CD14-positive monocyte (primary cell): ENCODE measurements at regions not wholly inside any gene's neighbourhood (a gene's known extent, or its start where the extent isn't known, plus 50 kb on each side); places are given as distances from the start of the nearest gene placed in this dataset.

Source experiments
- DNase-seq, 3 donors: peaks; one replicate each; pipeline ENCODE4 v3.0.0-alpha.2; 2011 to 2022
- H2AFZ ChIP-seq: 2 replicates; pipeline ENCODE4 v1.6.0; 2012; ENCODE audit warnings: mild to moderate bottlenecking, low read depth, low read length, inconsistent platforms; ENCODE audit not compliant: insufficient read depth, poor library complexity, severe bottlenecking
- H3K27ac ChIP-seq, 2 donors: 1 replicate in 1 of 2; 2 replicates in 1 of 2; pipeline ENCODE4 v1.5.1; 2012 to 2013; ENCODE audit warnings: low read length in 2 of 2, control low read depth in 1 of 2, inconsistent platforms in 1 of 2, low read depth in 1 of 2, mild to moderate bottlenecking in 1 of 2
- H3K27me3 ChIP-seq, 2 donors: one replicate each; pipeline versions ENCODE4 v1.6.0 to v1.6.1; 2011 to 2013; ENCODE audit warnings: low read length in 2 of 2; ENCODE audit not compliant: control insufficient read depth in 2 of 2, insufficient read depth in 2 of 2
- H3K36me3 ChIP-seq, 2 donors: replicated peaks in 1 of 2; 1 replicate in 1 of 2; 2 replicates in 1 of 2; pipeline versions ENCODE4 v1.5.1 to v1.6.1; 2012 to 2013; ENCODE audit warnings: low read length in 2 of 2, control low read depth in 1 of 2, inconsistent platforms in 1 of 2, mild to moderate bottlenecking in 1 of 2; ENCODE audit not compliant: insufficient read depth in 2 of 2, control insufficient read depth in 1 of 2
- H3K4me1 ChIP-seq, 2 donors: 1 replicate in 1 of 2; 2 replicates in 1 of 2; pipeline versions ENCODE4 v1.5.1 to v1.6.1; 2012 to 2013; ENCODE audit warnings: low read length in 2 of 2, control low read depth in 1 of 2, inconsistent platforms in 1 of 2, mild to moderate bottlenecking in 1 of 2, moderate library complexity in 1 of 2; ENCODE audit not compliant: insufficient read depth in 2 of 2, control insufficient read depth in 1 of 2
- H3K4me2 ChIP-seq: replicated peaks from 2 replicates; pipeline ENCODE3; 2012; ENCODE audit warnings: low read length, moderate library complexity, mild to moderate bottlenecking; ENCODE audit not compliant: poor library complexity, severe bottlenecking; ENCODE audit errors: extremely low read depth
- H3K4me3 ChIP-seq, 3 experiments: fragments of 200-600 bp in 1 of 3; sonication (generic) in 1 of 3; replicated peaks in 1 of 3; 1 replicate in 2 of 3; 2 replicates in 1 of 3; pipeline ENCODE4 v1.5.1; 2011 to 2013; ENCODE audit warnings: low read length in 3 of 3, mild to moderate bottlenecking in 3 of 3, control low read depth in 2 of 3, low read depth in 2 of 3, inconsistent platforms in 1 of 3, moderate library complexity in 1 of 3
- H3K79me2 ChIP-seq: 2 replicates; pipeline ENCODE4 v1.6.0; 2012; ENCODE audit warnings: mild to moderate bottlenecking, control low read depth, inconsistent platforms, low read length, moderate library complexity; ENCODE audit not compliant: insufficient read depth
- H3K9ac ChIP-seq: 2 replicates; pipeline ENCODE4 v1.6.0; 2017; ENCODE audit warnings: low read length, mild to moderate bottlenecking; ENCODE audit not compliant: insufficient read depth, poor library complexity, severe bottlenecking
- H3K9me3 ChIP-seq, 2 donors: replicated peaks in 1 of 2; 1 replicate in 1 of 2; 2 replicates in 1 of 2; pipeline versions ENCODE4 v1.5.1 to v1.6.1; 2012 to 2013; ENCODE audit warnings: low read length in 2 of 2, control low read depth in 1 of 2; ENCODE audit not compliant: control insufficient read depth in 1 of 2, insufficient read depth in 1 of 2
- H4K20me1 ChIP-seq: 2 replicates; pipeline ENCODE4 v1.6.0; 2012; ENCODE audit warnings: mild to moderate bottlenecking, low read length, control low read depth, moderate library complexity; ENCODE audit not compliant: insufficient read depth
- H3K27ac Mint-ChIP-seq, 7 donors: one replicate each; pipeline ENCODE4 v1.8.0; 2020; ENCODE audit warnings: mild to moderate bottlenecking in 7 of 7, mixed read lengths in 7 of 7, moderate library complexity in 6 of 7, inconsistent platforms in 2 of 7
- H3K27me3 Mint-ChIP-seq, 3 donors: one replicate each; pipeline ENCODE4 v1.8.0; 2021 to 2022; ENCODE audit warnings: low read depth in 3 of 3, mild to moderate bottlenecking in 3 of 3, mixed read lengths in 3 of 3, moderate library complexity in 3 of 3, inconsistent platforms in 1 of 3
- H3K36me3 Mint-ChIP-seq, 2 donors: one replicate each; pipeline ENCODE4 v1.8.0; 2020; ENCODE audit warnings: mixed read lengths in 2 of 2, inconsistent platforms in 1 of 2, mild to moderate bottlenecking in 1 of 2
- H3K4me1 Mint-ChIP-seq: one replicate; pipeline ENCODE4 v1.8.0; 2020; ENCODE audit warnings: mild to moderate bottlenecking, mixed read lengths
- H3K4me3 Mint-ChIP-seq, 2 donors: one replicate each; pipeline ENCODE4 v1.8.0; 2020; ENCODE audit warnings: mild to moderate bottlenecking in 2 of 2, mixed read lengths in 2 of 2, moderate library complexity in 1 of 2
- H3K9me3 Mint-ChIP-seq, 7 donors: one replicate each; pipeline ENCODE4 v1.8.0; 2020 to 2022; ENCODE audit warnings: mixed read lengths in 7 of 7, mild to moderate bottlenecking in 6 of 7, moderate library complexity in 6 of 7, inconsistent platforms in 2 of 7
- WGBS: methylation state at CpG from one replicate; pipeline ENCODE4 v1.1.5; 2013; ENCODE audit warnings: missing lambda C conversion rate; ENCODE audit not compliant: insufficient coverage; 5-methylcytosine and 5-hydroxymethylcytosine counted together
- intact Hi-C, 2 donors: fragments of 100-400 bp; cut with micrococcal nuclease; formaldehyde crosslinking; loops; one replicate each; pipeline versions ENCODE4 v1.15.0 to v1.15.1; 2023
- TF ChIP-seq, protein P1 (sequence below): fragments of 200-600 bp; IDR thresholded peaks from one replicate; pipeline ENCODE4 v1.8.0; 2022; ENCODE audit warnings: antibody characterized with exemption, mild to moderate bottlenecking

DNA sequence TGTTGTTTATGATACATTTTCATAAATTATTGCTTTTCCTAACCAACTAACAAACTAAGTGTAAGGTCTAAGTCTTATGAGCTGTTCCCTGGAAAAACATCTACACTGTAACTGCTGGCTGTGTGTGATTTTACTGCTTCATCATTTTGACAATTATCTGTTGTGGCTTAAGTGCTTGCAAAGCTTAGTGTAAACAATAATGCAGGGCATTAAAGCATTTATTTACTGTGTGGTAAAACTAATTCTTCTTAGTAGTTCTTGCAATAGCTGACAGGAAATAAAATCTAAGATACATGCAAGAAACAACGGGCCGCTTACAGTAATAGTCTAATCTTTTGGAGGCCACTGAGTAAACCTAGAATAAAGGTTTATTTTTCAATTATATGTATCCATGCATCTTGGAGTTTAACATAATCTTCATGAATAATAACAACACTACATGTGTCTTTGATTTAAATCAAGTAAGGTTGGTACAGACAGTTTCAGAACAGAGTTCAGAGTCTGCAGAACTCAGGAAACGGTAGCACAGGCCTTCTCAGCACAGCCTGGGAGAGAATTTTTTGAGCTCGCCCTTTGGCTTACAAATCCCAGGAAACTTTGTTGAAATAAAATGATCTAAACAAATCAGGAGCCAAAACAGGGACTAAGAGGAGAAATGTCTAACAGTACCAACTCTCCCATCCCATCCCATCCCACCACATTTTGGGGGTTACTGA lies 473.1 kb downstream of the NR2F1-AS1 start:
- Mint-ChIP-seq H3K27ac (no peak overlapping the region), H3K9me3 (no peaks in the 10 kb centered on the region), H3K4me1 (no peaks in the 10 kb centered on the region), H3K4me3 (no peak overlapping the region), H3K36me3 (no peaks in the 10 kb centered on the region), H3K27me3 (no peaks in the 10 kb centered on the region)
- H3K27me3 ChIP-seq, result no peaks in the 10 kb centered on the region
- no peak overlapping the region for H3K4me3 ChIP-seq
- no peak for DNase-seq
- TF ChIP-seq, protein P1, sequence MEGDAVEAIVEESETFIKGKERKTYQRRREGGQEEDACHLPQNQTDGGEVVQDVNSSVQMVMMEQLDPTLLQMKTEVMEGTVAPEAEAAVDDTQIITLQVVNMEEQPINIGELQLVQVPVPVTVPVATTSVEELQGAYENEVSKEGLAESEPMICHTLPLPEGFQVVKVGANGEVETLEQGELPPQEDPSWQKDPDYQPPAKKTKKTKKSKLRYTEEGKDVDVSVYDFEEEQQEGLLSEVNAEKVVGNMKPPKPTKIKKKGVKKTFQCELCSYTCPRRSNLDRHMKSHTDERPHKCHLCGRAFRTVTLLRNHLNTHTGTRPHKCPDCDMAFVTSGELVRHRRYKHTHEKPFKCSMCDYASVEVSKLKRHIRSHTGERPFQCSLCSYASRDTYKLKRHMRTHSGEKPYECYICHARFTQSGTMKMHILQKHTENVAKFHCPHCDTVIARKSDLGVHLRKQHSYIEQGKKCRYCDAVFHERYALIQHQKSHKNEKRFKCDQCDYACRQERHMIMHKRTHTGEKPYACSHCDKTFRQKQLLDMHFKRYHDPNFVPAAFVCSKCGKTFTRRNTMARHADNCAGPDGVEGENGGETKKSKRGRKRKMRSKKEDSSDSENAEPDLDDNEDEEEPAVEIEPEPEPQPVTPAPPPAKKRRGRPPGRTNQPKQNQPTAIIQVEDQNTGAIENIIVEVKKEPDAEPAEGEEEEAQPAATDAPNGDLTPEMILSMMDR, result no peak
- no peaks in the 10 kb centered on the region for H4K20me1 ChIP-seq
- no peaks in the 10 kb centered on the region for H3K9me3 ChIP-seq
- no peak overlapping the region for H3K4me2 ChIP-seq
- H3K27ac ChIP-seq, result no peak overlapping the region
- H3K4me1 ChIP-seq, result no peaks in the 10 kb centered on the region
- no peak overlapping the region for H3K9ac ChIP-seq
- no peak overlapping the region for H2AFZ ChIP-seq
- H3K36me3 ChIP-seq, result no peaks in the 10 kb centered on the region
- no peaks in the 10 kb centered on the region for H3K79me2 ChIP-seq
- 40% methylated on average over 1 of the region's 4 CpGs for WGBS
- intact Hi-C loops, result no loop called here

DNA sequence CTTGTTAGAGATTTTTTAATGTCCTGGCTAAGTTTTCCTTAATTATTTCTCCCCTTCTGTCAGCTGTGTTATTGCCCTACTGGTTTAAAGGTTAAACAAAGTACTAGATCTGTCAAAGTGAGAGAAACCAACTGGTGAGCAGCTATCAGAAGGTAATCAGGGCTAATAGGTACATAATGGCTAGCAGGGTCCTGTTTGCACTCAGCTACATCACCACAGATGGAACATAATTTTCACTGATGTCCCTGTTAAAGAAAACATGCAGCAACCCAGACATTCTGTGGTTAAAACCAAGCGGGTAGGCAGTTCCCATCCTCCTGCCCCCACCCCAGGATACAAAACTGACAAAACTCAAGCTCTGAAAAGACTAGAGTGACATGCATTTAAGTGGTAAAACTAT lies 473.9 kb downstream of the NR2F1-AS1 start:
- Histone ChIP-seq H3K4me3 (no peak overlapping the region), H3K4me2 (no peak overlapping the region), H3K27ac (no peak overlapping the region), H3K9me3 (no peaks in the 10 kb centered on the region), H3K36me3 (no peaks in the 10 kb centered on the region), H3K27me3 (no peaks in the 10 kb centered on the region), H3K4me1 (no peaks in the 10 kb centered on the region), H4K20me1 (no peaks in the 10 kb centered on the region), H3K79me2 (no peaks in the 10 kb centered on the region), H3K9ac (no peak overlapping the region), H2AFZ (no peak overlapping the region)
- no peak for DNase-seq
- H3K27me3 Mint-ChIP-seq, result no peaks in the 10 kb centered on the region
- H3K4me1 Mint-ChIP-seq, result no peaks in the 10 kb centered on the region
- TF ChIP-seq, protein P1, result no peak
- peaks cover 0 to 3% (median 0%) of the 10 kb centered on the region in 7 donors for H3K9me3 Mint-ChIP-seq
- H3K4me3 Mint-ChIP-seq, result no peak overlapping the region
- H3K36me3 Mint-ChIP-seq, result no peaks in the 10 kb centered on the region
- 67% methylated on average over 1 of the region's 1 CpG for WGBS
- no peak overlapping the region for H3K27ac Mint-ChIP-seq
- intact Hi-C loops, result no loop called here
